Testis (tissue), 2 donors: ENCODE measurements at regions not wholly inside any gene's neighbourhood (a gene's known extent, or its start where the extent isn't known, plus 50 kb on each side); places are given as distances from the start of the nearest gene placed in this dataset.

Experiments
- DNase-seq: peaks from one replicate; pipeline ENCODE4 v3.0.0-alpha.2; 2019
- H3K27ac ChIP-seq, 2 donors: fragments of 200-600 bp; sonication (generic); one replicate each; pipeline ENCODE4 v1.5.1; 2019
- H3K27me3 ChIP-seq: fragments of 200-600 bp; sonication (generic); one replicate; pipeline ENCODE4 v1.5.1; 2019
- H3K36me3 ChIP-seq: fragments of 200-600 bp; sonication (generic); one replicate; pipeline ENCODE4 v1.5.1; 2017; ENCODE audit warnings: low read depth; ENCODE audit errors: missing control alignments
- H3K4me1 ChIP-seq: fragments of 200-600 bp; sonication (generic); one replicate; pipeline ENCODE4 v1.5.1; 2019
- H3K4me3 ChIP-seq, 2 donors: fragments of 200-600 bp; sonication (generic); one replicate each; pipeline ENCODE4 v1.5.1; 2017 to 2019
- H3K9me3 ChIP-seq: fragments of 200-600 bp; sonication (generic); one replicate; pipeline ENCODE4 v1.5.1; 2017
- CTCF ChIP-seq, 3 experiments: fragments of 450-650 bp in 2 of 3; fragments of 200-600 bp in 1 of 3; sonication (generic) in 1 of 3; IDR thresholded peaks; one replicate each; pipeline ENCODE4 v1.5.1; 2016 to 2019; ENCODE audit warnings: antibody characterized with exemption in 3 of 3, mild to moderate bottlenecking in 2 of 3, moderate library complexity in 1 of 3
- POLR2A ChIP-seq: fragments of 450-650 bp; IDR thresholded peaks from one replicate; pipeline ENCODE4 v1.6.1; 2017; ENCODE audit warnings: antibody characterized with exemption, mild to moderate bottlenecking, moderate library complexity
- WGBS, 2 donors: methylation state at CpG; one replicate each; pipeline ENCODE4 v1.1.5; 2018; 5-methylcytosine and 5-hydroxymethylcytosine counted together
- intact Hi-C: fragments of 100-400 bp; cut with DNase I; formaldehyde crosslinking; loops from one replicate; pipeline ENCODE4 v1.15.1; 2023; ENCODE audit warnings: low total_unique reads

GRCh38 chr19:28606269-28607032 is 606.5 kb downstream of the UQCRFS1 start:
- Histone ChIP-seq H3K9me3 (no peaks in the 10 kb centered on the region), H3K4me1 (no peaks in the 10 kb centered on the region), H3K27ac (no peak overlapping the region), H3K4me3 (no peak overlapping the region), H3K36me3 (no peaks in the 10 kb centered on the region), H3K27me3 (no peaks in the 10 kb centered on the region)
- TF ChIP-seq POLR2A (no peak), CTCF (IDR thresholded peaks at IDR 0.05) (no peak)
- intact Hi-C loops: no loop called here
- no peak for DNase-seq
- WGBS, 2 donors: 88 to 90% methylated on average over 11 to 14 of the region's 14 CpGs

- TF ChIP-seq POLR2A (no peak), CTCF (IDR thresholded peaks at IDR 0.05) (no peak)
- H3K4me1 ChIP-seq: no peaks in the 10 kb centered on the region
- H3K4me3 ChIP-seq: no peak overlapping the region
- no peaks in the 10 kb centered on the region for H3K27me3 ChIP-seq
- no peak for DNase-seq
- H3K9me3 ChIP-seq: no peaks in the 10 kb centered on the region
- WGBS, 2 donors: 77% methylated on average over 8 of the region's 8 CpGs
- no peaks in the 10 kb centered on the region for H3K36me3 ChIP-seq
- intact Hi-C loops: no loop called here
- H3K27ac ChIP-seq: no peak overlapping the region
Measured at GRCh38 chr19:28605501-28606268, 607.3 kb downstream of the UQCRFS1 start.

GRCh38 chr19:28603453-28603852 is 609.5 kb downstream of the UQCRFS1 start:
- TF ChIP-seq POLR2A (no peak), CTCF (IDR thresholded peaks at IDR 0.05) (no peak)
- H3K9me3 ChIP-seq: no peaks in the 10 kb centered on the region
- no peak for DNase-seq
- intact Hi-C loops: no loop called here
- no peaks in the 10 kb centered on the region for H3K4me1 ChIP-seq
- no peaks in the 10 kb centered on the region for H3K36me3 ChIP-seq
- H3K27ac ChIP-seq: no peak overlapping the region
- no peak overlapping the region for H3K4me3 ChIP-seq
- 88 to 90% methylated on average over 2 of the region's 2 CpGs for WGBS, 2 donors
- H3K27me3 ChIP-seq: no peaks in the 10 kb centered on the region

- intact Hi-C loops: no loop called here
- H3K4me3 ChIP-seq: no peak overlapping the region
- no peak overlapping the region for H3K27ac ChIP-seq
- no peaks in the 10 kb centered on the region for H3K9me3 ChIP-seq
- H3K27me3 ChIP-seq: no peaks in the 10 kb centered on the region
- 78 to 84% methylated on average over 9 of the region's 9 CpGs for WGBS, 2 donors
- TF ChIP-seq POLR2A (no peak), CTCF (IDR thresholded peaks at IDR 0.05) (no peak)
- no peaks in the 10 kb centered on the region for H3K36me3 ChIP-seq
- no peaks in the 10 kb centered on the region for H3K4me1 ChIP-seq
- no peak for DNase-seq
Measured at GRCh38 chr19:28602675-28603298, 610.2 kb downstream of the UQCRFS1 start.
